HT1080 (cell line): ENCODE measurements at regions not wholly inside any gene's neighbourhood (a gene's known extent, or its start where the extent isn't known, plus 50 kb on each side); places are given as distances from the start of the nearest gene placed in this dataset.

Experiments used
- DNase-seq: peaks from one replicate; pipeline ENCODE4 v3.0.0-alpha.2; 2015; ENCODE audit warnings: low read depth

DNA sequence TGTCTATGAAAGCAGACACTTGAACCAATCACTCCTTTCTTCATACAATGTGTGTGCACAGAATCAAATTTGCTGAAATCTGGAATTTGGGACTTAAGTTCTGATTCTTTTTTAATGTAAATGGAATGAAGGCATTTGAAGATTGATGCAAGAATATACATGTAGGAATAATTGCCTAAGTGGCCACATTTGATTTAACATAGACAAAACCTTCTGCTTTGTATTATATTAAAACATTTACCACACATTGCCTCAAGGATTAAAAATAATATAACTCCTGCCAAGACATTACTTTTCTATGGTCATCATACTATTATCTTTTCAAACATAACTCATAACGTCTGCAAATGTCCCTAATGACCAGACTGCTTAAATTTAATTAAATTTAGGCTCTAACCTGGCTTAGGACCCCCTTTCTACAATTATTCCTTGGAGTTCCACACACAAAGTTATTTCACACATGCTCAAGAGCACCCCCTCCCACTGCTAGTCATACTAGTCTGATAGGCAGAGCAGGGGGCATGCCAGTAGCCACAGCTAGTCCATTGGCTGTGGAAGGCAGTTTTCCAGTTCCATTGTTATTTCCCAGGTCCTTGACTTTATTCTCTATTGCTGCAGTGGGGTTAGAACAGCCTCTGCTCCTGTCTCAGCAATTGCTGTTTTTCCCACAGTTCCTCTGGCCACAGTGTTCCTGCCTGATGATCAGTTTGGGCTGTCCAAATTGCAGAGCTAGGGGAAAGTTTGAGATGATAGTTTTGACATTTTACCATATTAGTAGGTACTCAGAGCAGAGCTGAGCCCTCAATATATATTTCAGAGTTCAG lies 360.6 kb upstream of the GRAMD2B start:
- DNase-seq = no peak

DNA sequence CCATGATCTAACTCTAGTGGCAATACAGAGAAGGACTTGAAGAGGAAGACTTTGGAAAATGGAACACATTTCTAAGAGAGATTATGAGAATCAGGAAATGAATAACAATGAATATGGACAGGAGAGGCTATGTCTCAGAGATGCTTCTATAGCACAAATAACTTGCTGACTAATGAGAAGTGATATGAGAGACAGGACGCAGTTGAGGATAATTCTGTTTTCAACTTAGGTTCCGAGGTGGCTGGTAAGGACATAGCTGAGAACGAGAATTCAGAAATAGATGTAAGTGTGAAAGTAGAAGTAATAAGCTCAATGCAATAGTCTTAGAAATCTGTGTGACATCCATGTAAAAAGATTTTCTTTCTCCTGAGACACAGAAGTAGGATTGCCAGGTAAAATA lies 358.1 kb upstream of the GRAMD2B start:
- DNase-seq = no peak

DNA sequence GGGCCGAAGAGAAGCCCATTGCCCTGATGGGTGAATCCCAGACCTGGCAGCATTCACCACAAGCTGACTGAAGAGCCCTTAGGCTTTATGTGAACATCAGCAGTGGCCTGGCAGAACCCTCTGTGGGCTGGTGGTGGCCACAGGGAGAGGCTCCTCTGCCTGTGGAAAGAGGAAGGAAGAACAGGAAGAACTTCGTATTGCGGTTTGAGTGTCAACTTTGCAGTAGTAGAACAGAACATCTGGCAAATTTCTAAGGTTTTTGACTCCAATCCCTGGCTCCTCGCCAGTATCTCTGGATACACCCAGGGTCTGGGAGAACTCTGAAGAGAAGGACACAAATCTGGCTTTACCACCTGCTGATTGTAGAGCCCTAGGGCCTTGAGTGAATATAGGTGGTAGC lies 356.4 kb upstream of the GRAMD2B start:
- peak; percentile 18 for DNase-seq

DNA sequence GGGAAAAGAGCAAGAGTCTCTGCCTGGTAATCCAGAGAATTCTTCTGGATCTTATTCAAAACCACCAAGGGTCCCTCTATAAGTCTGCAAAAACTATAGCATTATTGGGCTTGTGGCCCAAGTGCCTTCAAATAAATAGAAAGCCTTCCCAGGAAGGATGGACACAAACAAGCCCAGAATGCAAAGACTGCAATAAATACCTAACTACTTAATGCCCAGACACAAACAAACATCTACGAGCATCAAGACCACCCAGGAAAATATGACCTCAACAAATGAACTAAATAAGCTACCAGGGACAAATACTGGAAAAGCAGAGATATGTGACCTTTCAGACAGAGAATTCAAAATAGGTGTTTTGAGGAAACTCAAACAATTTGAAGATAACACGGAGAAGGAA lies 355.8 kb upstream of the GRAMD2B start:
- DNase-seq = no peak

DNA sequence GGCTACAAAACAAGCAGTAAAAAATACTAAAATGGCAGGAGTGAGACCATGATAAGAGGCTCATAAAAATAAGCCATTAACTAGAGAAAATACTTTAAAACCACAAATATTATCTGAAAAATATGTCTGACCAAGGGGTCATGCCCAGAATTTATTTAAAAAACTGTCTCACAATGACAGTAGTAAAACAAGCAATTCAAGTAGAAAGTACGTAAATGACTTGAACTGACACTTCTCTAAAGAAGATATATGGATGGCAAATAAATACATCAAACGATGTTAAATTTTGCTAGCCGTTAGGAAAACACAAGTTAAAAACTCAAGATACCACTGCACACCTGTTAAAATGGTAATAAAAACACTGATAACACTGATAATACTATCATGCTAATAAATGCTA lies 353.9 kb upstream of the GRAMD2B start:
- DNase-seq = no peak

DNA sequence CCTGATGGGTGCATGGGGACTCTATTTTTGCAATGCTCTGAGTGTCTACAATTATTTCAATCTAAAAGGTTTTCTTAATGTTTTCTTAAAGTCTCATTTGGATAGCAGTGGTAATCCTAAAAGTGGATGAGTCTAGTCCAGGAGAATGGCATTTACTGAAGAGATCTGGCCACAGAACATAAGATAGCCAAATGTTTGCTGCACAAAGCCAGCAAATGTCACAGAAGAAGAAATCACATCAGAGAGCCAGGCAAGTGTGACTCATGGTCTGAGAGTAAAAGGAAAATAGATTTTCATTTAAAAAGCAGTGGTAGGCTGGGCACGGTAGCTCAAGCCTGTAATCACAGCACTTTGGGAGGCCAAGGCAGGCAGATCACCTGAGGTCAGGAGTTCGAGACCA lies 352.7 kb upstream of the GRAMD2B start:
- no peak for DNase-seq

DNA sequence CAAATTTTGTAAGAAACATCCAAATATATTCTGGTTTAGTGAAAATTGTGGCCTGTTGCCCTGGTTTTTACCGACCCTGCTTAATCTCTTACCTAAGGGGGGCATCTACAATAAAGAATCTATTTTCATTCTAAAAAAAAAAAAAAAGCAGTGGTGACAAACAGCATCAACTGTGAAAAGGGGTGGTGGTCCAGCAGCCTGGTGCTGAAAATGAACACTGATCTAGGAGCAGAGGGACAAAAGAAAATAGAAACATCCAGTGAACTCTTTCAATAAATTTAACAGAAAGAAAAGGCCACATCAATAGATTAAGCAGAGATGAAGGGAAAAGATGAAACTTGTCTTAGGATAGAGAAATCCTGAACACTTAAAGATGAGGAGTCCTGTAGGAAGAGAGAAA lies 348.7 kb upstream of the GRAMD2B start:
- no peak for DNase-seq

DNA sequence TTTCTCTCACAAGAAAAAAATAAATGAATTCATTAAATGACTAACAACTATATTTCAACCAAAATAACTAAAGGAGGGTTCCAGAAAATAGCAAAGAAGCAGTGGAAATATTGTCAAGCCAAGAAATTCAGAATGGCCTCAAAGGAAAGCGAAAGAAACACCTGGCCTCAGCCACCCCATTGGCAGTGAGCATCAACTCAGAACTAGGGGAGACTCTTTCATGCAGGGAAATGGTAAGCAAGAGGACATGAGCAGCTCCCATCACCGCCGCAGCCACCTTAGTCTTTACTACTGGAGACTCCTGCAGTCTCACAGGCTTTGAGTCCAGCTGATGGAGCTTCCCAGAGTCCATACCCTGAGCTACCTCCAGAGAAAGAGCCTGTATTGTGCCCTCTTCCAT lies 343.9 kb upstream of the GRAMD2B start:
- DNase-seq = no peak

DNA sequence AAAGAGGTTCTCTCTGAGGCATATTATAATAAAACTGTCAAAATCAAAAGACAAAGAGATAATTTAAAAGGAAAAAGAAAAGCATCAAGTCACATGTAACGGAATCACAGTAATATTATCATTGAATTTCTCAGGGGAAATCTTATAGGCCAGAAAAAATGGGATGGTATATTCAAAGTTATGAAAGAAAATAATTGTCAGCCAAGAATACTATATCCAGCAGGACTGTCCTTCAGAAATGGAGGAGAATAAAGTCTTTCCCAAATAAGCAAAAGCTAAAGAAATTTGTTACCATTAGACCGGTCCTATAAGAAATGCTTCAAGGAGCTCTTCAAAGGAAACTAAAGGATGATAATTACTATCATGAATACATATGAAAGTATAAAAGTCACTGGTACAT lies 342.0 kb upstream of the GRAMD2B start:
- no peak for DNase-seq

DNA sequence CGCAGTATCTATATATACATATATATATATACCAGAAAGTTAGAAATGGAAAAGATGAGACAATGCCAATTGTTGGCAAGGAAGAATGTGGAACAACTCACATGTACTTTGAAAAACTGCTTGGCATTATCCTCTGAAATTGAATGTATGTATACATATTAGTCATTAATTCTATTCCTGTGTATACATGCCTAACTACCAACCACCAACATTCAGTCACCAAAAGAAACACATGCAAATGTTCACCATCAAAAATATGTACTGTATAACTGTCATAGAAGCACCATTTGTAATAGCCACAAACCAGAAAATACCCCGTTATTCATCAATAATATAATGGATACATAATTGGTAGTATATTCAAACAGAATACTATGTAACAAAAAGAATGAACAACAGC lies 330.2 kb upstream of the GRAMD2B start:
- no peak for DNase-seq

DNA sequence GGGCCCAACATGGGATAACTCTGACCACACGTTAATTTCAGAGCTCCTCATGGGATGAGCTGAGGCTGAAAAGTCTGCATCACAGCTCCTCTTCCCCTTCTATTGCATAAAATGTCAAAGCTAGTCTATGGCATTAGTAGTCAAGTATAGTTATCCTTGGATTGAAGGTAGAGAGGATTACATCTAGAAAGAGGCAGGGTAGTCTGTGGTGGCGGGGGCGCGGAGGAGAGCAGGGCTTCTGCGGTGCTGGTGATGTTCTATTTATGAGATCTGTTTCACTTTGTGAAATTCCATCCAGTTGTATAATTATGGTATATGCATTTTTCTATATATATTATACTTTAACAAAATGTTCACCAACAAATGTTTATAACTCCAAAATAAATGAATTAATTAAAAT lies 329.5 kb upstream of the GRAMD2B start:
- no peak for DNase-seq

DNA sequence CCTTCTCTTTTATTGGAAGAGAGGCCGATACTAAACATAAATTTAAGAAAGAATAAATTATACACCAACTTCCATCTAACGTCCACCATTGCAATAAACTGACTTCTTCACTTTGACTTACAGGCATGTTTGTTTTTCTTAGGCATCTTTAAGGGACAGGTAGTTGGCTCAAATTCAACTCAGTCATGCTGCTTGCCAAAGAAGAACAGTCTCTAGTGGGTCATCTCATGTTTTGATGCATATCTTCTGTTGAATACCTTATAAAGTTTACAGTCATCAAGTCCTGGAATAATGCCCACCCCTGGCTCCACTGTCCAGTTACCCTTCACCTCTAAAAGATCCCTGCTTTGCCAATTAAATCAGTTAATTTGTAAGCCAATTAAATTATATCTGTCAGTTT lies 328.2 kb upstream of the GRAMD2B start:
- DNase-seq = no peak

DNA sequence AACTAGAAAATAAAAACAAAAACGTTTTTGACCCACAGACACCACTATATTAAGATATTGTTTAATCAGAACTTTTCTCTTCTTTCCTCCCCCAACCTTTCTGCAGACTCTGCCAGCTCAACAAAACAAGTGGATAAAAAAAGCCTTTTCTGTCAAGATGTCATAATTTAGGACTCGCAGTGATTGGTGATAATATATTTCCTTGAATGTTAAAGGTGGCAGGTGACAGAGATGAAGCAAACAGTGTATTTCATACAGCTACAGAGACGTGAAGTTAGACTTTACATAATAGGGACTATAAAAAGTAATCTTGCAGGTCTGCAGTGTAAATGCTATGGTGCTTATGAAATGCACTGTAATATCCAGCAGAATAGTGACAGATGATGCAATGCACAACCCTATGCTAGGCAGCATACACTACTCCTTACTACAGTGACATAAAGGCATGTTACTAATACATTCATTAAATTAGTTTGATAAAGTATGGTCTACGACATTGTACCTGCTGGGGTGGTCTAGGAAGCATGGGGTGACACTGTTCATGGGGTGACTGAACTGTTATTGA lies 326.7 kb upstream of the GRAMD2B start:
- DNase-seq = no peak

DNA sequence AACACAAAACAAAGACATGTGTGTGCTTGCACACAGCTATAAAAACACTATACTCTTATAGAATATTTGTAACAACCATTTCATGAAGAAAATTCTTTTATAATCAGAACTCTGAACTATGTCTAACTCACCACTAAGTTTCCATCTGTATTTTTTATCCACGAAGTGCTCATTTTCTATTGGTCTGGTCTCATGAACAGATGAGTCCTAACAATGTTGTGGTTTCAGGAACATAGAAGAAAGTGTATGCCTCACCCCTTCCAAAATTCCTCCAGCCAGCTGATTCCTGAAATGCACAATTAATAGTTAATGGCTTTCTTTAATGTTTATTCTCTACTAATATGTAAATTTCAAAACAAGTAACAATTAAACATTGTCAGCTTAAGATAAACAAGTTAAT lies 325.3 kb upstream of the GRAMD2B start:
- DNase-seq = no peak

DNA sequence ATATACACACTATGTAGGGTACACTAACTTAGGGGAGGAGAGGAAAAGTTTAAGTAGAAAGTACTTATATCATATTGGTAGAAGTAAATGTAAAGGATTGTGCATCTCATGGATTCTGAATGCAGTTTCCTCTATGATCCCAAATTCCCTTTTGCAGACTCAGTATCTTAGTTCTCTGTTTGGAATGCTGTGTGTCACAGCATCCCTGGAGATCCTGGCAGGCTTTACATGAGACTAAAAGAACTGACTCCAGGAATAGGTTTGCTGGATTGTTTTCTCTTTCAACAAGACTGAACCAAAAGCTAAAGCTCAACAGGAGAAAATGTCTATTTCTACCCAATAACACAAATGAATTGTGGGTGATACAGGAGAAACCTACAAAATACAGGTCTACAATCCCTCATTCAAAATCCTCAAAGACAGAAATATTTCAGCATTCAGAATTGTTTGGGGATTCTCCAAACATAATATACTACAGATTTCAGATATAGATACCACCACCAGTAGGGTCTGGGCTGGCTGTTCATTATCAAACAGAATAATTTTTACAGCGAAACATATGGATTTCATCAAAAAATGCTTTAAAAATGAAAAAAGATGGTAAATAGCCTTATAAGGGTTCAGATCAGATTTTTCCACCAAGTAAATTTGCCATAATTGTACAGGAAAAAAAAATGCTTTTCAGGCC lies 324.7 kb upstream of the GRAMD2B start:
- DNase-seq = no peak

DNA sequence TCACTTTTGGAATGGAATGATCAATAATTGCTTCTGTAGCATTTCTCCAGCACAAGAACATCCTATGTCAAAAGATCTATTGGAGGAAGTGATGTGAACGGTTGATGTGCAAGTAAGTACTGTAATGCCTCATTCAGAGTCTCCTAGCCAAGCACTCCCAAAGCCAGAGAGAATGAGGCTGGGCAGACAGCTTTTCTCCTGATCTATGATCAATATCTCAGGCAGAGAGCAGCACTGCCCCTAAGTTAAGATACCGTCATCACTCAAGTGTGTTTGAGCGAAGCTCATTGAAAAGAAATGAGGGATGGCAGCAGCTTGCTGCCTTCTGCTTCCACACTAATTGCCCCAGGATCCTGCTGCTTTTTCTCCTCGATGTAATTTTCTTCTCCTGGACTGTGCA lies 324.1 kb upstream of the GRAMD2B start:
- DNase-seq = no peak

DNA sequence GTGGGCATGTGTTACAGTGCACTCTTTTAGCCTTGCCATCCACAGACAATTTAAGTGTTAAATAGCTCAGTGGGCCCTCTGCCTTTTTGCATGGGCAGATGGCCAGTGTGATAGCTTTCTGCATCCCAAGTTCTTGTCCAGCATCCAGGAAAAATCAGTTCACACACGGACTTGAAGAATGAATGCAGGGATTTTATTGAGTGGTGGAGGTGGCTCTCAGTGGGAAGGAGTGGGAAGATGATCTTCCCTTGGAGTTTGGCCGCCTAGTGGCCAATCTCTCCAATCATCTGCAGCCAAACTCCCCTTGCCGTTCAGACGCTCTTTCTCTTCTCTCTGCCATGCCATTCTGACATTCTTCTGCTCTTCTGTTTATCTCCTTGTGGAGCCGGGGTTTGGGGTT lies 322.4 kb upstream of the GRAMD2B start:
- DNase-seq = no peak

DNA sequence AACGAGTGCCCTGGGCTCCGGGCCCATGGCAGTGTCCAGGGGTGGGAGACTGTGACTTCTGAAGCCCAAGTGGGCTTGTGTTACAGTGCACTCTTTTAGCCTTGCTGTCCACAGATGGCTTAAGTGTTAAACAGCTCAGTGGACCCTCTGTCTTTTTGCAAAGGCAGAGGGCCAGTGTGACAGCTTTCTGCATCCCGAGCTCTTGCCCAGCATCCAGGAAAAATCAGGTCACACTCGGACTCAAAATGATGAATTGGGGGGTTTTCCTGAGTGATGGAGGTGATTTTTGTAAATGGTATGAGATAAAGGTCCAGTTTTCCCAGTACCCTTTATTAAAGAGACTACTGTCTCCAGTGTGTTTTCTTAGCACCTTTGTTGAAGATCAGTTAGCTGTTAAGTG lies 321.3 kb upstream of the GRAMD2B start:
- DNase-seq = no peak

DNA sequence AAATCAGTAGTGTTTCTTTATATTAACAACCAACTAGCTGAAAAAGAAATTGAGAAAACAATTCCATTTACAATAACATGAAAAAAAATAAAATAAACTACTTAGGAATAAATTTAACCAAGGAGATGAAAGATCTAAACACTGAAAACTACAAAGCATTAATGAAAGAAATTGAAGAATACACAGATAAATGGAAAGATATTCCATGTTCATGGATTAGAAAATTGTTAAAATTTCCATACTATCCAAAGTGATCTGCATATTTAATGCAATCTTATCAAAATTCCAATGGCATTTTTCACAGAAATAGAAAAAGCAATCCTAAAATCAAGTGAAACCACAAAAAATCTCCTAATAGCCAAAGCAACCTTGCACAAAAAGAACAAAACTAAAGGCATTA lies 320.2 kb upstream of the GRAMD2B start:
- no peak for DNase-seq

DNA sequence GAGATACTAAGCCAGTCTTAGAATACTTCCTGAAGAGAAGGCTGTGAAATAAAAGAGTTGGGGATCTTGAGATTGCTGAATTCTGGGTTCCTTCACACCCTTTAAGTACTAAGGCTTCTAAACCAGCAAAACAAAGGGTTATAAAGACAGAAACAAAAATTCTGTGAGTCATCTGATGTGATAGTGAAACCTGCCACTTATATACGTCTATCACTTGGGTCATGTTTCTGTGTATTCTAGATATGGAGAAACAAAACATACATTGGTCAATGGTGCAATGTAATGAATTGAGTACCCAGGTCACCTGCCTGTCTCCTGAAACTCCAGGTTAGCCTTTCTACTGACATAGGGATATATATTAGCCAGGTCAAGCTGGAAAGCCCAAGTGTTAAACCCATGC lies 319.3 kb upstream of the GRAMD2B start:
- no peak for DNase-seq

DNA sequence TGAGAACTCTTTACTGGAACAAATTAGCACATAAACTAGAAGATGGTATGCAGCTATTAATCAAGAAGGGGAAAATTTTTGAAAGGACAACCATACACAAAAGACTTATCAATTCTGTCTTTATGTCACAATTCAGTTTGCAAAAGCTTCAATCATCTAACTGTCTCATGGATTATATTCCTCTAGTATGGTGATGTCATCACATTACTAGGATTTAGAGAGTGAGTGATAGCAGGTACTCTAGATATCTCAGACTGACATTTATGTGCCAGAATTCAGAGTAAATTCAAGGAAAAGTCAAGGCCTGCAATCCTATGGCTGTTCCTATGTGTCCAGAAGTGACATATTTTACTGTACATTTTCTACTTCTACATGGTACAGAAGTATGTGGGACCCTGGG lies 318.9 kb upstream of the GRAMD2B start:
- no peak for DNase-seq

DNA sequence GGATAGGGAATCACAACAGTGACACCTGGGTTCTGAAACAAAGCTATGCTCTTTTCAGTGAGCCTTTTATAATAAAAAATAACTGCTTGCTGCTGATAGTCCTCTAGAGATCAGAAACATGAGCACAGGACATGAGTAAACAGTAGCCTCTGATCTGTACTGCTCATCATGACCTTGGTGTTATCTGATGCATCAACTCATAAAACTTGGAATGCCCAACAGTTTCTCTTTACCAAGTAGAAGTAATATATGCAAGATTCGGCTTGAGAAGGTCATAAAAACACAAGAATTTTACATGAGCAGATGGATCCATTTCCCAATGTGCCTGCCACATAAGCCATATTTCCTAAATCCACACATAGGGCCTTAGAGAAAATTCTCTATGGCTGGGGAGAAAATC lies 318.3 kb upstream of the GRAMD2B start:
- DNase-seq = no peak

DNA sequence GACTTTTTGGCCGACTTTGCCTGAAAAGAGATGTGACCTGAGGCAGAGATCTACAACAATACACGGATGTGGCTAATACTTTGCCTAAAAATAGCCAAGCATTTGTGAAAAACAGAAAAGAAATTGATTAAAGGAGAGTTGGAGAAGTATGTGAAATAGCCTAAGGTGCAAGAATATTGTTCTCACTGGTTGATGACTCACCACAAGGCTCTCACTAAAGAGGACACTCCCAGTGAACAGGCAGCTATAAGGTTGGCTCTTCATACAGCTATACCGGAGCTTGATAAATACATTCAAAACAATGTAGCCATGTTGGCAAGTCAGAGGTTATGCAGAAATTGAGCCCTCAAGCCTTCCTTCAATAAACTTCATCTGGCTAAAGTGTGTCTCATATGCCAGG lies 317.2 kb upstream of the GRAMD2B start:
- peak; percentile 31 for DNase-seq
